CD4-positive, alpha-beta T cell (primary cell): ENCODE measurements at regions not wholly inside any gene's neighbourhood (a gene's known extent, or its start where the extent isn't known, plus 50 kb on each side); places are given as distances from the start of the nearest gene placed in this dataset.
A peak's percentile ranks its signal among the peaks of the same experiment; 100 is the strongest.

Experiments used
- ATAC-seq: fragments of 200-7000 bp; cut with Tn5 transposase; one replicate; pipeline ENCODE4 v1.10.0; 2022; ENCODE audit warnings: mild to moderate bottlenecking; ENCODE audit not compliant: poor library complexity
- CTCF ChIA-PET: fragments of 350-600 bp; sonication (Branson Sonifier 250); formaldehyde crosslinking; loops from one replicate; lab custom pipeline; 2021; ENCODE audit warnings: antibody characterized with exemption, inconsistent platforms; lab: Charles Lee
- POLR2A ChIA-PET: fragments of 350-600 bp; sonication (Branson Sonifier 250); formaldehyde crosslinking; loops from one replicate; lab custom pipeline; 2021; ENCODE audit warnings: antibody characterized with exemption, inconsistent platforms; lab: Charles Lee
- DNase-seq, 14 experiments: peaks; one replicate each; pipeline ENCODE4 v3.0.0-alpha.2; 2013 to 2020; ENCODE audit warnings: mixed read lengths in 2 of 14
- H3K27ac ChIP-seq, 2 donors: one replicate each; pipeline versions ENCODE4 v1.5.1 to v1.7.0; 2013; ENCODE audit warnings: low read length in 2 of 2, low read depth in 1 of 2, mild to moderate bottlenecking in 1 of 2
- H3K27me3 ChIP-seq, 2 experiments: 1 replicate in 1 of 2; 2 replicates in 1 of 2; pipeline versions ENCODE4 v1.6.1 to v1.7.0; 2013; ENCODE audit warnings: low read length in 2 of 2, control low read depth in 1 of 2, mild to moderate bottlenecking in 1 of 2, moderate library complexity in 1 of 2; ENCODE audit not compliant: insufficient read depth in 2 of 2, control insufficient read depth in 1 of 2
- H3K36me3 ChIP-seq: one replicate; pipeline ENCODE4 v1.6.1; 2013; ENCODE audit warnings: low read length, control low read depth; ENCODE audit not compliant: insufficient read depth
- H3K4me1 ChIP-seq: one replicate; pipeline ENCODE4 v1.6.1; 2013; ENCODE audit warnings: low read length, control low read depth; ENCODE audit not compliant: insufficient read depth
- H3K4me3 ChIP-seq: one replicate; pipeline ENCODE4 v1.5.1; 2013; ENCODE audit warnings: mild to moderate bottlenecking, low read length, moderate library complexity
- H3K9me3 ChIP-seq, 2 experiments: 1 replicate in 1 of 2; 2 replicates in 1 of 2; pipeline versions ENCODE4 v1.6.1 to v1.7.0; 2013; ENCODE audit warnings: low read length in 2 of 2, mild to moderate bottlenecking in 2 of 2, control low read depth in 1 of 2, moderate library complexity in 1 of 2; ENCODE audit not compliant: control insufficient read depth in 1 of 2, insufficient read depth in 1 of 2
- H3K27ac Mint-ChIP-seq: one replicate; pipeline ENCODE4 v1.8.0; 2020; ENCODE audit warnings: mixed read lengths
- H3K27me3 Mint-ChIP-seq: one replicate; pipeline ENCODE4 v1.8.0; 2021; ENCODE audit warnings: mixed read lengths
- H3K36me3 Mint-ChIP-seq: one replicate; pipeline ENCODE4 v1.8.0; 2021; ENCODE audit warnings: low read depth, mixed read lengths
- H3K4me1 Mint-ChIP-seq: one replicate; pipeline ENCODE4 v1.8.0; 2021; ENCODE audit warnings: low read depth, mixed read lengths
- H3K4me3 Mint-ChIP-seq: one replicate; pipeline ENCODE4 v1.8.0; 2020; ENCODE audit warnings: mild to moderate bottlenecking, mixed read lengths
- H3K9me3 Mint-ChIP-seq: one replicate; pipeline ENCODE4 v1.8.0; 2020; ENCODE audit warnings: mixed read lengths
- CTCF ChIP-seq: fragments of 200-600 bp; IDR thresholded peaks from one replicate; pipeline ENCODE4 v1.8.0; 2022; ENCODE audit warnings: antibody characterized with exemption, mild to moderate bottlenecking
- intact Hi-C, 2 experiments: fragments of 100-400 bp; cut with DNase I in 1 of 2; cut with micrococcal nuclease in 1 of 2; formaldehyde crosslinking; loops; one replicate each; pipeline versions ENCODE4 v1.15.1 to v1.9.0; 2023 to 2025; cut with DNase I, micrococcal nuclease

- H3K4me3 ChIP-seq, result no peak overlapping the region
- peaks cover 4 to 10% of the 10 kb centered on the region in 2 experiments for H3K27me3 ChIP-seq
- Mint-ChIP-seq H3K27ac (no peak overlapping the region), H3K27me3 (peaks cover 24% of the 10 kb centered on the region), H3K36me3 (no peaks in the 10 kb centered on the region), H3K4me3 (no peak overlapping the region), H3K4me1 (peaks cover 14% of the 10 kb centered on the region), H3K9me3 (peaks cover 2% of the 10 kb centered on the region)
- peaks cover 4% of the 10 kb centered on the region for H3K4me1 ChIP-seq
- no peaks in the 10 kb centered on the region for H3K36me3 ChIP-seq
- no peak overlapping the region for H3K27ac ChIP-seq
- no peak for TF ChIP-seq CTCF
- no peaks in the 10 kb centered on the region for H3K9me3 ChIP-seq
- DNase-seq (peak in 2 of 14 experiments; percentile 45 to 49), ATAC-seq (no peak)
- ChIA-PET CTCF (no interaction called here), POLR2A (no interaction called here)
- intact Hi-C loops, result no loop called here
These were observed 183.5 kb upstream of the OLIG3 start for GRCh38 chr6:137677709-137678108.

GRCh38 chr6:137678451-137678850, 184.3 kb upstream of the OLIG3 start:
- Mint-ChIP-seq H3K36me3 (no peaks in the 10 kb centered on the region), H3K4me1 (peaks cover 14% of the 10 kb centered on the region), H3K27me3 (peaks cover 17% of the 10 kb centered on the region), H3K4me3 (no peak overlapping the region), H3K9me3 (peaks cover 2% of the 10 kb centered on the region), H3K27ac (no peak overlapping the region)
- no peak overlapping the region for H3K27ac ChIP-seq
- H3K4me1 ChIP-seq, result peaks cover 4% of the 10 kb centered on the region
- no peak for DNase-seq
- H3K27me3 ChIP-seq, result peaks cover 4 to 7% of the 10 kb centered on the region in 2 experiments
- no peaks in the 10 kb centered on the region for H3K36me3 ChIP-seq
- no peak overlapping the region for H3K4me3 ChIP-seq
- TF ChIP-seq CTCF, result no peak
- ChIA-PET POLR2A (no interaction called here), CTCF (no interaction called here)
- intact Hi-C loops, result no loop called here
- ATAC-seq, result no peak
- no peaks in the 10 kb centered on the region for H3K9me3 ChIP-seq

- Histone ChIP-seq H3K27me3 (peaks cover 0 to 4% of the 10 kb centered on the region in 2 experiments), H3K36me3 (no peaks in the 10 kb centered on the region), H3K27ac (no peak overlapping the region), H3K4me1 (peaks cover 4% of the 10 kb centered on the region), H3K4me3 (no peak overlapping the region), H3K9me3 (no peaks in the 10 kb centered on the region)
- intact Hi-C loops, result no loop called here
- H3K9me3 Mint-ChIP-seq, result peaks cover 2% of the 10 kb centered on the region
- CTCF ChIA-PET, result no interaction called here
- H3K27ac Mint-ChIP-seq, result no peak overlapping the region
- no peak overlapping the region for H3K4me3 Mint-ChIP-seq
- H3K27me3 Mint-ChIP-seq, result peaks cover 7% of the 10 kb centered on the region
- peaks cover 14% of the 10 kb centered on the region for H3K4me1 Mint-ChIP-seq
- no peak for TF ChIP-seq CTCF
- POLR2A ChIA-PET, result no interaction called here
- H3K36me3 Mint-ChIP-seq, result no peaks in the 10 kb centered on the region
- peak in 2 of 14 experiments; percentile 16 to 55 for DNase-seq
- no peak for ATAC-seq
These were observed 186.2 kb upstream of the TNFAIP3 start for GRCh38 chr6:137680705-137681346.
